ENCODE measurements at regions not wholly inside any gene's neighbourhood (a gene's known extent, or its start where the extent isn't known, plus 50 kb on each side); places are given as distances from the start of the nearest gene placed in this dataset.

GRCh38 chr12:25714198-25714984 lies 161.3 kb upstream of the LMNTD1 start:
- no peak for DNase-seq (ENCODE audit: low spot score)

DNA sequence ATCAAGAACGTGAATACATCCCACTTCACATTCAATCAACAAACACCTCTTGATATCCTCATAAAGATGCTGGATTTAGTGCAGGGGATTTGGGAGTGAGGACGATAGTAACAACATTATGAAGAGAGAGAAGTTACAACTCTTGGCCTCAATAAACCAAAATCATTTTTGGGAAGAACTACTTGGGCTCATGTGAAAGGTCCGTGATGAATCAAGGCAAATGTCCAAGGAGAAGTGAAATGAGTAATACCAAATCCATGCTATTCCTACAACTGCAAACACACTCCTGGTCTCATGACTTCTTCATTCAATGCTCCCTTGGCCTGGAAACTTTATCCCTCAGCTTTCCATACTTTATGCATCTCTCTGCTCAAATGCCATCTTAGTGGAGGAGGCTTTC lies 162.0 kb upstream of the LMNTD1 start:
- DNase-seq (ENCODE audit: low spot score) = no peak

GRCh38 chr12:25716842-25717241 lies 163.8 kb upstream of the LMNTD1 start:
- no peak for DNase-seq (ENCODE audit: low spot score)

GRCh38 chr12:25717552-25717951 lies 164.5 kb upstream of the LMNTD1 start:
- no peak for DNase-seq (ENCODE audit: low spot score)

DNA sequence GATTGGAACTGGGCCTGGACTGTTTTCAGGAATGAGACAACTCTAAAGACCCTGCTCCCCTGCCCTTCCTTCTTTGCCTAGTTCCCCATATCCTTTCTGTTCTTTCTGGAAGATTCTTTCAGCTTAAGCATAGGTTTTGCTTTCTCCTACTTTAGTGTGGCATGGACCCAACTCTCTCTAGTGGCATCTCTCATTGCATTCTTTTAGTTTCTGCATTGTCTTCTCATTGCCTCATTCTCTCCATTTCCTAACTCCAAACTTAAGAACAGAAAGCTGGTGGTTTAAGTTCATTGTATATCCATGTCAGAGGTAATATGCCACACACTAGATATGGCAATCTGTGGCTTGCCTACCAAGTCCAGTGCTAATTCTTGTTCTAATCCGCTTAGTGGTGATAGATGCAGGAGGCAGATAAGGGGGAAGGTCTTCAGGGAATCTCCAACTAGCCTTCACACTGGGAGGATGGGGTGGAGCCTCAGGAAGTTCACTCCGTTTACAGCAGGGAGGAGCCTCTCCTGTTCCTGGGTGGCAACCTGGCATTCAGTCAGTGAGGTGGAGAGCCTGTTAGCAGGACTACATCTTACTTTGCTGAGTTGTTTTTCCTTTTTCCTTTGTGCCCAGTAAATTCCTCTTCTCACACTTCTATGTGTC lies 165.1 kb upstream of the LMNTD1 start:
- DNase-seq (ENCODE audit: low spot score) = no peak

DNA sequence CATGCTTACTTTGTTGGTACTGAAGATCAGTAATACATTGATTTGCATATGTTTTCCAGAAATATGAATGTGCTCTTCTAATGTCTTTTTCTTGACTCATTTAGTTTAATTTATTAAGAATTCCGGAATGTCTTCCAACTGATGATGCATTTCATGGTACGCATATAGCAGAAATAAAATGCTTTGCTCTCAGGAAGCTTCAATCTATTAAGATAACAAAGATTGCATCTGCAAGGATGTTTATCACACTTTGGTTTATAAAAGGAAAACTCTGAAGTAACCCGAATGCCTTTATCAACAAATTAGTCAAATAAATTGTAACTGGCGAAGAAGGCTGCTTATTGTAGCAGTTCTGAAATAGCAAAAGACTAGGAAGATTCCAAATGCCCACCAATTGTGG lies 166.4 kb upstream of the LMNTD1 start:
- DNase-seq (ENCODE audit: low spot score) = no peak

DNA sequence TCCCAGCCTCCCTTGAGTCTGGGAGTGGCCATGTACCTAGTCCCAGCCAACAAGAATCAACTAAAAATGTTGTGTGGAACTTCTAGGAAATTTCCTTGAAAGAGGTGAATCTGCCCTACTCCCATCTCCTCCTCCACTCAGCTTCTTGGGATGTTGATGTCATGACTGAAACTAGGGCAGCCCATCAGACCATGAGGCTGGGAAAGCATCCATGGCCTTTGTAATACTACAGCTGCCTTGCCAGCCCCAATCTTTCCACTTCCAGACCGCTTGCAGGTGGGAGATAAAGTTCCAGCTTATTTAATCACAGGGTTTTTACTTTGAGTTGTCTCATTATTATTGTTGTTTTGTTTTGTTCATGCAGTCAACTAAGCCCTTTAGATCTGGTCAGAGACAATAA lies 170.3 kb upstream of the LMNTD1 start:
- DNase-seq (ENCODE audit: low spot score) = peak; percentile 13

- peak; percentile 10 for DNase-seq (ENCODE audit: low spot score)
These were observed 170.9 kb upstream of the LMNTD1 start for GRCh38 chr12:25723921-25724491.

- DNase-seq (ENCODE audit: low spot score) = no peak
These were observed 172.4 kb upstream of the LMNTD1 start for GRCh38 chr12:25725470-25725869.

GRCh38 chr12:25725931-25726330 lies 172.8 kb upstream of the LMNTD1 start:
- DNase-seq (ENCODE audit: low spot score) = no peak

- DNase-seq (ENCODE audit: low spot score) = no peak
These were observed 175.0 kb upstream of the LMNTD1 start for GRCh38 chr12:25728056-25728595.

DNA sequence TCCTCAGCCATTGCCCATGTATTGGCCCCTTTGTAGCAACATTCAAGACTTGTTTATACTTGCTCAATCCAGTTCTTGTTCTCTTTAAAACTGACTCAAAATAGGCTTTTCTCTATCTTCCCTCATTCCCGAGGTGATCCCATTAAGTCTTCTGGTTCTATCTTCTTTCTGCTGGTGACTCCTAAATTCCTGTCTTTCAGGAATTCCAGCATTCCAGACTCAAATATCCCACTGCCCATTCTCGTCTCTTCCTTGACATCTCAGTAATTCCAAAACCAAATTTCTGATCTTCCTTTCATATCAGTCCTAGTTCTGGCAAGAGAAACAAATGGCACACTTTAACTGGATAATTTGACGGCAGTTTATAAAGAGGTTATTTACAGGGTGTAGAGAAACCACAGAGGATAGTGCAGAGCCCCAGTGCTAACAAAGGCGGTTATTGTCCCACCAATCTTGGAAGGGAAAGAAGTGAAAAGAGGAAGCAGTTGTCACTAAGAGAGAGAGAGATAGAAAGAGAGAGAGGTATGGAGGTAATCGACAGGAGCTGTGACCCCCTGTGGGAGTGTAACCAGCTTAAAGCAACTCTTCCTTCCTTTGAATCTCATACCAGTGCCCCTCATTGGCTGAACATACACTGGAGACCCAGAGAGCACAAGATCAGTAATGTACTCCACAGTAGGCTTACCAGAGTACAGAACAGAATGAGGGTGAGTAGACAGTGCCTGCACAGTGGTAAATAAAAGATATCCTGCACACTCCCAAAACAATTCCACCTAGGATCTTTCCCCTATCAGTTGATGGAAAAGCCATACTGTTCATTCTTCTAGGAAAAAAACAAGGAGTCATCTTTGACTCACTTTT lies 177.6 kb upstream of the LMNTD1 start:
- DNase-seq (ENCODE audit: low spot score) = peak; percentile 18

GRCh38 chr12:25733541-25733940 lies 180.5 kb upstream of the LMNTD1 start:
- no peak for DNase-seq (ENCODE audit: low spot score)

DNA sequence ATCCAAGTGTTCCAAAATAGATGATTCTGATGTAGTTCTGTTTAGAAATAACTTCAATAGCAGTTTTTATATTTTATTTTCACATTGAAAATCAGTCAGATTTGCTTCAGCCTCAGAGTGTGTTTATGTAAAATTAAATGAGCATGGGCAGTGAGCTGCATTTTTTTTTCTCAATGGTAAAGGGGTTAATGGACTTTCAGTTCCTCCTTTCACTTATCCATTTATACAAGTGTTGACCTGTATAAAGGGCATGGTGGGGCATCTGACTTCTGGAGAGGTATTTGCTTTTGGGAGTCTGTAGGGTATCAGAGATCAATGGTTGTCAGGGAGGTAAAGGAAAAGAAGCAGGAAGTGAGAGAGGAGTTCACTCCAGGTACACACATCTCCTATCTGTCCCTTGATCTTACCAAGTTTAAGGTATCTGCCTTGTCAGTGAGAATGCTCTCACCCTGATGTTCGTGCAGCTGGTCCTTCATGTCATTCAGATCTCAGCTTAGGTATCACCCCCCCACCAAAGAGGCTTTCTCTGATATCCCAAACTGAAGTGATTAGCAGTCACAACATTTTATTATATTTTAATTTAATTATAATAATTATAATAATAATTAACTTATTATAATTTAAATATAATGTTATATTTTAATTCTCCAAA lies 181.6 kb upstream of the LMNTD1 start:
- no peak for DNase-seq (ENCODE audit: low spot score)

DNA sequence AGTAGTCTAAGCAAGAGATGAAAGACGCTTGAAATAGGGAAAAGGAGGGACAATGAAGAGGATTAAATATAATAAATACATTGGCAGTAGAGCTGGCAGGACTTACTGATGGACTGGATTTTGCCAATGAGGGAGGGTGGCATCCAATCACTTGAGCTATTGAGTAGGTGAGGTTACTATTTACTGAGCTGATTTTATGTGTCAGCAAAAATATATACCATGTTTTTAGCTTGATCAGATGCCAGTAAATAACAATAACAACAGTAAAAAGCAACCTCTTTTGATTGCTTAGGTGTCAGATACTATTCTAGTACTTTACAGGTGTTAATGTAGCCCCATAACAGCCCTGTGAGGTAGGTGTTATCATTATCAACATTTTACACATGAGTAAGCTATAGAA lies 187.5 kb upstream of the LMNTD1 start:
- no peak for DNase-seq (ENCODE audit: low spot score)

DNA sequence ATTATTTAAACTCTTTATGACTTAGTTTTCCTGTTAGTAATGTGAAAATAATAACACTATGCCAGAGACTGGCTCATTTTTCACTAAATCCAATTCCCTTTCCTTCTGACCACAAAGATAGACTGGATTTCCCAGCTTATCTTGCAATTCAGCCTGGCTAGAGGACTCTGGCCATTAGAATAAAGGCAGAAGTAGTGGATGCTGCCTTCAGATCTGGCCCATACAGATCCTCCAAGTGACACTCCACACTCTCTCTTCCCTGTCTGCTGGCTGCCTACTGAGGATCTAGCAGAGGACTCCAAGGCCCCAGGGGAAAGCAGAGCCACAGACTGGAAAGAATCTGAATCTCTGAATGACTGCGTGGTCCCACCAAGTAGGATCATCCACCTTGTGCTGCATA lies 188.8 kb upstream of the LMNTD1 start:
- DNase-seq (ENCODE audit: low spot score) = no peak

GRCh38 chr12:25743679-25744215 lies 190.7 kb upstream of the LMNTD1 start:
- no peak for DNase-seq (ENCODE audit: low spot score)

DNA sequence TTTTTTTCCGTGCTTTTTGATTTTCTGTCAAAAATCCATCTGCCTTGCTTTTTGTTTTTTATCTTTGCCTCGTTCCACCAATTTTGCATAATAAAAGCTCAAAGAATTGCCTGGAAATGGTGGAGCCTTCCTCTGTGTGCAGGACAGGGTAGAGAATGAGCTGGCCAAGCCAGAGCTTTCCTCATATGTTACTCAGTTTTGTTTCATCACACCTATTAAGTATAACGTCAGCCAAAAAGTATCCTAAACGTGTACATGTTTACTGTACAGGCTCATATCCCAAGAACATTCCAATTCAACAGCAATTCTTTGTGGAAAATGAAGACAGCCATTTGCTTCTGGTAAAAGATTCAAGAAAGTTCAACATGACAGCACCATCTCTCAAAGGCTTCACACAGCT lies 191.2 kb upstream of the LMNTD1 start:
- no peak for DNase-seq (ENCODE audit: low spot score)

- no peak for DNase-seq (ENCODE audit: low spot score)
These were observed 192.2 kb upstream of the LMNTD1 start for GRCh38 chr12:25745281-25745680.

DNA sequence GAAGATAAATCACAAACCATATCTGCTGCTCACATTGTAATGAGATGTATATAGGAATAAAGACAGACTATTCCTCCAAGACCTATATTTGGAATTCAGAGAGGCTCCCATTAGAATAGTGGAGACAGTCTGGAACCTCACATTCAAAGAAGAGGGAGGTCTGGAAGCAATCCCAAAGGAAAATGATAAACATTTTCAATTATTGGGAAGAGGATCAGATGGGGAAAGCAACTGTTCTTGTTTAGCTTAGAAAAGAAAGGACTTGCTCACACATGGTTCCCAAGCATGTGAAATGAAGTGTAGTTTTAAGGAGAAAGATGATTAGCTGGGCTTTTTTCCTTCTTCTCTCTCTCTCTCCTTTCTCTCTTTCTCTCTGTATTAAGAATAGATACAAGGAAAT lies 193.0 kb upstream of the LMNTD1 start:
- no peak for DNase-seq (ENCODE audit: low spot score)

DNA sequence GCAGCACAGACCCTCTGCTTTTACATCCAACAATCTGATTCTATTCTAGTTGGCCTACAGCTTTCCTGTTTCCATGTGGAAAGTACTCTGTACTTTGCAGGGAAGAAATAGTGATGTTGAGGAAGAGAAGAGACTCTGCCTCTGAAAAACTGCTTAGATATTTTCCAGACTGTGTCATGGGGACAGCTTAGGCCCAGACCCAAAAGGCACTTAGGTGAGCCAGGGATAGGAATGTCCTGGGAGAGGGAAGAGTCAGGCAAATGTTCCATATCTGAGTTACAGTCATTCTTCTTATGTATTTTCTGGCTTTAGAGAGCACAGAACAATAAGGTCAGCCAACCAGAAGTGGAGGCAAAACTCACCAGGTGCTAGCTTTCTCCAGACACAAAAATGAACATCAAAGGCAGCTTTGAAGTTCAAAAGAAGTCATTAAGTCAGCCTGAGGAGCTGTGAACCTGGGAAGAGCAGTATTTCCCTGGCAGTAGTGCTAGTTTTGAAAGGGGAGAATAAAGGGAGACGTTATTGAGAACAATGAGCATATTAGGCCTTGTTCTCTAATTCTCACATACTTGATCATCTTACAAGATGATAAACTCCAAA lies 199.7 kb upstream of the LMNTD1 start:
- DNase-seq (ENCODE audit: low spot score) = no peak

All from globus pallidus (tissue), 1 donor.